PC-9 (cell line): ENCODE measurements at regions not wholly inside any gene's neighbourhood (a gene's known extent, or its start where the extent isn't known, plus 50 kb on each side); places are given as distances from the start of the nearest gene placed in this dataset.

Experiments used
- BruUV-seq: library from RNA; stranded (reverse); fragments of 400-500 nt; replicated peaks from 2 replicates; lab custom pipeline; 2021; lab: Mats Ljungman, UMichigan
- CTCF ChIA-PET: fragments of 300-600 bp; sonication (Branson Sonifier 250); formaldehyde crosslinking; loops from one replicate; lab custom pipeline; 2022; ENCODE audit warnings: antibody characterized with exemption; lab: Charles Lee
- POLR2A ChIA-PET: fragments of 300-600 bp; sonication (Branson Sonifier 250); formaldehyde crosslinking; loops from one replicate; lab custom pipeline; 2022; ENCODE audit warnings: antibody characterized with exemption; ENCODE audit not compliant: unreplicated experiment; lab: Charles Lee
- DNase-seq, 2 experiments: peaks; one replicate each; pipeline versions ENCODE4 v3.0.0 to v3.0.0-alpha.2; 2015 to 2022; ENCODE audit warnings: mixed read lengths in 1 of 2
- H2AFZ ChIP-seq: fragments of 200-600 bp; sonication (generic); 2 replicates; pipeline ENCODE4 v1.8.1; 2017; ENCODE audit warnings: antibody characterized with exemption
- H3F3A ChIP-seq: fragments of 200-600 bp; sonication (generic); 2 replicates; pipeline ENCODE4 v1.8.1; 2017; ENCODE audit warnings: antibody characterized with exemption, mild to moderate bottlenecking, low read depth; ENCODE audit not compliant: insufficient read depth
- H3K27ac ChIP-seq: fragments of 200-600 bp; sonication (generic); 2 replicates; pipeline ENCODE4 v1.6.1; 2016; ENCODE audit warnings: mixed run types
- H3K27me3 ChIP-seq: fragments of 200-600 bp; sonication (generic); 2 replicates; pipeline ENCODE4 v1.6.1; 2016; ENCODE audit warnings: low read depth, mixed run types; ENCODE audit not compliant: insufficient read depth
- H3K36me3 ChIP-seq: fragments of 200-600 bp; sonication (generic); 2 replicates; pipeline ENCODE4 v1.6.1; 2016; ENCODE audit warnings: low read depth, mixed run types
- H3K4me1 ChIP-seq: fragments of 200-600 bp; sonication (generic); replicated peaks from 2 replicates; pipeline ENCODE4 v1.6.1; 2016; ENCODE audit warnings: mixed run types; ENCODE audit not compliant: insufficient read depth
- H3K4me2 ChIP-seq: fragments of 200-600 bp; sonication (generic); 2 replicates; pipeline ENCODE4 v1.6.1; 2017; ENCODE audit warnings: mixed run types
- H3K4me3 ChIP-seq: fragments of 200-600 bp; sonication (generic); 2 replicates; pipeline ENCODE4 v1.6.1; 2016; ENCODE audit warnings: mixed run types
- H3K79me2 ChIP-seq: fragments of 200-600 bp; sonication (generic); 2 replicates; pipeline ENCODE4 v1.6.1; 2017; ENCODE audit warnings: low read depth, mixed run types
- H3K9me2 ChIP-seq: fragments of 200-600 bp; sonication (generic); 2 replicates; pipeline ENCODE4 v1.8.1; 2017; ENCODE audit warnings: mild to moderate bottlenecking; ENCODE audit not compliant: insufficient read depth
- H3K9me3 ChIP-seq: fragments of 200-600 bp; sonication (generic); 2 replicates; pipeline ENCODE4 v1.8.1; 2016; ENCODE audit warnings: low read depth; ENCODE audit not compliant: insufficient read depth
- H4K20me1 ChIP-seq: fragments of 200-600 bp; sonication (generic); 2 replicates; pipeline ENCODE4 v1.8.1; 2017; ENCODE audit not compliant: insufficient read depth
- EZH2 ChIP-seq: fragments of 200-600 bp; sonication (generic); IDR thresholded peaks from 2 replicates; pipeline ENCODE4 v1.8.0; 2017; ENCODE audit warnings: antibody characterized with exemption, low read depth
- intact Hi-C: fragments of 100-400 bp; cut with micrococcal nuclease; formaldehyde crosslinking; loops from one replicate; pipeline ENCODE4 v1.10.0; 2022; ENCODE audit not compliant: unreplicated experiment
- TF ChIP-seq, protein P1 (sequence below): fragments of 200-600 bp; sonication (generic); conservative IDR thresholded peaks from 2 replicates; pipeline ENCODE4 v1.6.1; 2017; ENCODE audit warnings: mixed run types, antibody characterized with exemption, mild to moderate bottlenecking, moderate library complexity

- H3K79me2 ChIP-seq: no peaks in the 10 kb centered on the region
- POLR2A ChIA-PET: no interaction called here
- CTCF ChIA-PET: no interaction called here
- TF ChIP-seq, protein P1, sequence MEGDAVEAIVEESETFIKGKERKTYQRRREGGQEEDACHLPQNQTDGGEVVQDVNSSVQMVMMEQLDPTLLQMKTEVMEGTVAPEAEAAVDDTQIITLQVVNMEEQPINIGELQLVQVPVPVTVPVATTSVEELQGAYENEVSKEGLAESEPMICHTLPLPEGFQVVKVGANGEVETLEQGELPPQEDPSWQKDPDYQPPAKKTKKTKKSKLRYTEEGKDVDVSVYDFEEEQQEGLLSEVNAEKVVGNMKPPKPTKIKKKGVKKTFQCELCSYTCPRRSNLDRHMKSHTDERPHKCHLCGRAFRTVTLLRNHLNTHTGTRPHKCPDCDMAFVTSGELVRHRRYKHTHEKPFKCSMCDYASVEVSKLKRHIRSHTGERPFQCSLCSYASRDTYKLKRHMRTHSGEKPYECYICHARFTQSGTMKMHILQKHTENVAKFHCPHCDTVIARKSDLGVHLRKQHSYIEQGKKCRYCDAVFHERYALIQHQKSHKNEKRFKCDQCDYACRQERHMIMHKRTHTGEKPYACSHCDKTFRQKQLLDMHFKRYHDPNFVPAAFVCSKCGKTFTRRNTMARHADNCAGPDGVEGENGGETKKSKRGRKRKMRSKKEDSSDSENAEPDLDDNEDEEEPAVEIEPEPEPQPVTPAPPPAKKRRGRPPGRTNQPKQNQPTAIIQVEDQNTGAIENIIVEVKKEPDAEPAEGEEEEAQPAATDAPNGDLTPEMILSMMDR: no peak
- no peak for TF ChIP-seq EZH2
- BruUV-seq: no TSS peak
- H3F3A ChIP-seq: no peaks in the 10 kb centered on the region
- no peaks in the 10 kb centered on the region for H3K36me3 ChIP-seq
- H3K4me2 ChIP-seq: no peak overlapping the region
- DNase-seq: no peak
- no peak overlapping the region for H3K27ac ChIP-seq
- H3K4me3 ChIP-seq: no peak overlapping the region
- peaks cover 4% of the 10 kb centered on the region; the same call in 1 of the 2 replicates for H3K27me3 ChIP-seq
- H3K9me2 ChIP-seq: no peaks in the 10 kb centered on the region
- H4K20me1 ChIP-seq: no peaks in the 10 kb centered on the region
- H2AFZ ChIP-seq: no peak overlapping the region
- H3K9me3 ChIP-seq: no peaks in the 10 kb centered on the region
- intact Hi-C loops: no loop called here
- no peaks in the 10 kb centered on the region for H3K4me1 ChIP-seq
Measured at GRCh38 chr1:232296461-232296860, 333.5 kb downstream of the SIPA1L2 start.

- no peaks in the 10 kb centered on the region for H3K36me3 ChIP-seq
- DNase-seq: no peak
- H3K4me3 ChIP-seq: no peak overlapping the region
- no peak overlapping the region for H3K27ac ChIP-seq
- no peak overlapping the region for H2AFZ ChIP-seq
- H3F3A ChIP-seq: no peaks in the 10 kb centered on the region
- no peaks in the 10 kb centered on the region for H3K4me1 ChIP-seq
- H3K4me2 ChIP-seq: no peak overlapping the region
- no peaks in the 10 kb centered on the region for H3K9me2 ChIP-seq
- POLR2A ChIA-PET: no interaction called here
- BruUV-seq: no TSS peak
- H3K9me3 ChIP-seq: no peaks in the 10 kb centered on the region
- H4K20me1 ChIP-seq: no peaks in the 10 kb centered on the region
- CTCF ChIA-PET: no interaction called here
- TF ChIP-seq, protein P1: no peak
- no peak for TF ChIP-seq EZH2
- H3K79me2 ChIP-seq: no peaks in the 10 kb centered on the region
- peaks cover 4% of the 10 kb centered on the region; the same call in 1 of the 2 replicates for H3K27me3 ChIP-seq
- intact Hi-C loops: no loop called here
Measured at GRCh38 chr1:232293361-232293760, 336.6 kb downstream of the SIPA1L2 start.

GRCh38 chr1:232292818-232293217 is 337.1 kb downstream of the SIPA1L2 start:
- Histone ChIP-seq H3K27ac (no peak overlapping the region), H3K27me3 (peaks cover 4% of the 10 kb centered on the region; the same call in 1 of the 2 replicates), H3K9me3 (no peaks in the 10 kb centered on the region), H3K36me3 (no peaks in the 10 kb centered on the region), H3K79me2 (no peaks in the 10 kb centered on the region), H4K20me1 (no peaks in the 10 kb centered on the region), H3K9me2 (no peaks in the 10 kb centered on the region), H3K4me2 (no peak overlapping the region), H3K4me1 (no peaks in the 10 kb centered on the region), H3F3A (no peaks in the 10 kb centered on the region), H3K4me3 (no peak overlapping the region), H2AFZ (no peak overlapping the region)
- intact Hi-C loops: no loop called here
- CTCF ChIA-PET: no interaction called here
- POLR2A ChIA-PET: no interaction called here
- DNase-seq: no peak
- TF ChIP-seq, protein P1: no peak
- TF ChIP-seq EZH2: no peak
- no TSS peak for BruUV-seq
